HG03342 (cell line): ENCODE measurements at regions not wholly inside any gene's neighbourhood (a gene's known extent, or its start where the extent isn't known, plus 50 kb on each side); places are given as distances from the start of the nearest gene placed in this dataset.

Source experiments
- ATAC-seq: cut with Tn5 transposase; IDR thresholded peaks from one replicate; pipeline ENCODE4 v1.9.1; 2021; ENCODE audit warnings: mild to moderate bottlenecking, moderate library complexity; ENCODE audit not compliant: unreplicated experiment

DNA sequence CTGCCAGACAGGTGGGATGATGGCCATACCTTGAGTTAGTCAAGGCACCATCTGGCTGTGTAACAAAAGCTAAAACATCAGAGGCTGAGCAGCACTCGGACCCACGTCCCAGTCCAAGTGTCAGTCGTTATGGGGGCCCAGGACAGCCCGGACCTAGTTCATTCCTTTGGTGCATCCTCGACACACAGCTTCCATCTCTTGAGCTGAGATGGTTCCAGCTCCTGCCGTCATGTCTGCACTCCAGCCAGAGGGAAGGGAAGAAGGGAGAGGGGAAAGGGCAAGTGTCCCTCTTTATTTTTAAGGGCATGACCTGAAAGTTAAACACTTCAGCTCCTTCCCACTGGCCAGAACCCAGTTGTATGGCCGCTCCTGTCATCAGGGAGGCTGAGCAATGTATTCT lies 218.0 kb downstream of the SEC14L1 start:
- no peak for ATAC-seq

DNA sequence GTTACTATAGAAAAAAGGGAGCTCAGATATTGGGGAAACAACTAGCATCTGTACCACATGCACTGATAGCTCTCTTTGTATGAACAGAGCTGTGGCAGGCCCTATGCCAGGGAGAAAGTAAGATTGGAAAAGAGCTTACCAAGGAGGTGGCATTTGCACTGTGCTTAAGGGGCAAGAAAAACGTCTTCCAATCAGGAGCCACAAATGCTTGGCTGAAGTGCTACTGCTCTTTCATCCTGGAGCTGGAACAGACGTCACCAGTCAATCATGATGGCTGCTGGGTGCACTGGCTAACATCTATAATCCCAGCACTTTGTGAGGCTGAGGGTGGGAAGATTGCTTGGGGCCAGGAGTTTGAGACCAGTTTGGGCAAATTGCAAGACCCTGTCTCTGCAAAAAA lies 218.5 kb downstream of the SEC14L1 start:
- ATAC-seq, result no peak

DNA sequence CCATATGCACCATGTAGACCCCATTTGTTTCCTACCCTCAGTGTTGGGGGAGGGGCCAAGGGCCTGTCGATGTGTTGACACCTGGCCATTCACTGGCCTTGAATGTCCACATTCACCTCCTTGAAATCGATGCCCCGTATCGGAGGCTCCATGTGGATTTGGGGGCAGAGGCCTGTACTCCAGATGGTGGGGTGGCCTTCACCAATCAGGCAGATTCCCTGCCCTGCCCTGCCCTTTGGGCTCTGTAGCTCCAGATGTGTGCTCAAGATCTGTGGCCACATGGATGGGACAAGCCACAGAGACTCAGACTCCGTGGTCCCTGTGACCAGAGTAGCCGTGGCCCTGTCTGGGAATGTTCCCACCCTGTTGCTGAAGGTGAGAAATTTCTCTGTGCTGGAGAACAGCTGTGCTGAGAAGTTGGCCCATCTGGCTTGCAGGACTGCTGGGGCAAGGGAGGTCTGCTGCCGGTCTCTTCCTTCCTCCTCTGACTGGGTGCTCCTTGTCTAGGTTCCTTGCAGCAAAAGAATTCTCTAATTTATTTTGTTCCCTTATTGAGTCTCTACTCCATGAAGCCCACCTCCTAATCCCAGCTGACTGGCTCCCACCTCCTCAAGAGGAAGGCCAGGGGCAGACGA lies 221.3 kb downstream of the SEC14L1 start:
- no peak for ATAC-seq

DNA sequence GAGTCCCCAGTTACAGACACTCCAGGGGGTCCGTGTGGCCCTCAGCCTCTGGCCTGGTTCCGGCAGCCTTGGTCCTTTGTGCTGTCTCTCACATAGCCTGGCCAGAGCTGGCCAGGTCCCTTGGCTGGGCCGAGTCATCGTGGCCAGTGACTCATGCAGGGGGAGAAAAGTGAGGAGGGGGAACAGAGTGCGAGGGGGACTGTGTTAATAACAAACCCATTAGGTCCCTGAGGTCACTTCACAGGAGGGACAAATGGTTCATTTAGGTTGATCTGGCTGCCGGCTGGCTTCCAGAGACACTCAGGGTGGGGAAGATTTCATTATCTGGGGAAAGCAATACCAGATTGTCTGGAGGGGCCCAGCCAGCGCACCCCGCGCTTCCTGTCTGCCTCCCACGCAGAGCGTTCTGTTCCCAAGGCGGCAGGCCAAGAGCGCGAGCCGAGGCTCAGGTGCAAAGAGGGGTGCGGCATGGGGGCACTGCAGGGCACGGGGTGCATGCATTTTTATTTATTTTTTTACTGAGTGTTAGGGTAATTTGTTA lies 223.1 kb downstream of the SEC14L1 start:
- no peak for ATAC-seq

DNA sequence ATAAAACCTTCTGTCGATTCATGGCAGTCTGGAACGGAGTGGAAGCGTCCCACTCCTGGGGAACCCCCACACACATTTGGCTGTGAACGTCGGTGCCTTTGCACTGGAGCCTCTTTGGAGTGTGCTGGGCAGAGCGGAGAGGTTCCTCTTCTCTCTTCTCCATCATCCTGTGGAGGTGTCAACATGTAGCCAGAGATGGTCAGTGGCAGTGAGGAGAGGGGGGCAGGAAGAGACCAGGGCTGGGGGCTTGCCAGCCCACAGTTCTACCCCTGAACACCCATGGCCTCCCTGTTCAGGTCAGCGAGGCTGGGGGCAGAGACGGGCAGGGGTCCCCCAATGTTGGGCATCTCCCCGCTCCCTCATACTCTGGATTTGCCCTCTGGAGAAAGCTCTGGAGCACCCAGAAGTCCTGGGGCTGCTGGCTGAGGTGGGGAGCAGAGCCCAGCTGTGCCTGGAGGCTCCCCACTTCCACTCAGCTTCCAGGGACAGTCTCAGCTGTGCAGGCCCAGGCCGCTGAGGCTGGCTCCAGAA lies 223.7 kb downstream of the SEC14L1 start:
- no peak for ATAC-seq

DNA sequence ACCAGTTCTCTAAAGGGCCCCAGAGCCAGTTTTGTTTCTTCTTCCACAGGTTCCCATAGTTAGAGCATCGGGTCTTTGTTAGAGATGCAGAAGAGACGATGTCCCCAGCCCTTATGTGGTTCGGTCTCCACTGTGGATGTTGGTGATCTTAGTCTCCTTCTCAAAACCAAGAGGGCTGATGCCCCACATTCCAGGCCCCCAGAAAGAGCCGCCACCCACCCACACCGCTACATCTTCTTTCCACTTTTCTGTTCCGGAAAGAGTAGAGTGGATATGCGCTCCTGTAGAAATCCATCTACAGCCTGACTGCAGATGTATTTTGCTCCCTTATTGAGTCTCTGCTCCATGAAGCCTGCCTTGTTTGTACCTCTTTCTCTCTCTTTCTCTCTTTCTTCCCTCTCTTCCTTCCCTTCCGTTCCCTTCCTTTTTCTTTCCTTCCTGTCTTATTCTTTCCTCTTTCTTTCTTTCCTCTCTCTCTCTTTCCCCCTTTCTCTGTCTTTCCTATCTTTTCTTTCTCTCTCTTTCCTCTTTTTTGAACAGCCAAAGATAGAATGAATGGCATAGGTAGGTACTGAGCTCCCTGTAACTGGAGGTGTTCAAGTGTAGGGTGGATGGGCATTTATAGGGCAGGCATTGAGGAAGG lies 224.3 kb downstream of the SEC14L1 start:
- ATAC-seq, result no peak

DNA sequence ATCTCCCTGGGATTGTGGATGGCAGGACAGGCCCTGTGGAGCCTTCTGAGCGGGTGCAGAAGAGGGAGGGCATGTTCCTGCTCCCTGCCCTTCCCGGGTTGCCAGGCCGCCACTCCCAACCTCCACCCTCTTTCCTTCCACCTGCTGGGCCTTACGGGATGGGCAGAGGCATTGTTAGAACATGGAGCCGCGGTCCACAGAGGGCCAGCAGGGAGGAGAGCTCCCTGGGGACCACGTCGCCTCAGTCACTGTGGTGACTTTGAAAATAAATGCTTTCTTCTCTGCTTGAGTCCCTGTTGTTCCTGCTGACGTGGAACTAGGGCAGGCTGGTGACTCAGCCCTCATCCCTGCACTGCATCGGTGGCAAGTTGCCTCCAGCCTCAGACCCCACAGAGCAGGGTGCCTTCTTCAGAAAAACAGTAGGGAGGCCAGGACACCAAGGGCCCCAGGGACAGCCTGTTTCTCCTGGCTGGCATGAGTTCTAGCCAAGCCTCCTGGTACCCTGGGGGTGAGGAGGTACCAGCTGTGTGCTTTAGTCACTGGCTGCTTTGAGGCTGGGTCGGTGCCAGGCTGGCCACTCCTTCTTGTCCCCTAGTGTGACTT lies 224.9 kb downstream of the SEC14L1 start:
- ATAC-seq, result no peak

DNA sequence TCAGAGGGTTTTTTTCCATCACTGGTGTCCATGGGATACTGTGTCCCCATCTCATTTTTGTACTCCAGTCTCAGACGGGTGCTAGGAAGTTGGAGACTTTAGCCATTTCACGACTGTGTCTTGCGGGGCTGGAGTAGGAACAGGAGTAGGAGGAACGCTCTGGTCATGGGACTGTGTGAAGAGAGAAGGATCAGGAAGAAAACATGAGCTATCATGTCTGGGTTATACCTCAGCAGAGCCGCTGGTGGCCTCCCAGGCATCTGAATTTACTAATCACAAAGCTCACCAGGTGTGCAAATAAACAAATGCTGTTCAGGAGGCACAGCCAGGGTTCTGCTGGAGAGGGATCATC lies 225.4 kb downstream of the SEC14L1 start:
- ATAC-seq, result no peak

DNA sequence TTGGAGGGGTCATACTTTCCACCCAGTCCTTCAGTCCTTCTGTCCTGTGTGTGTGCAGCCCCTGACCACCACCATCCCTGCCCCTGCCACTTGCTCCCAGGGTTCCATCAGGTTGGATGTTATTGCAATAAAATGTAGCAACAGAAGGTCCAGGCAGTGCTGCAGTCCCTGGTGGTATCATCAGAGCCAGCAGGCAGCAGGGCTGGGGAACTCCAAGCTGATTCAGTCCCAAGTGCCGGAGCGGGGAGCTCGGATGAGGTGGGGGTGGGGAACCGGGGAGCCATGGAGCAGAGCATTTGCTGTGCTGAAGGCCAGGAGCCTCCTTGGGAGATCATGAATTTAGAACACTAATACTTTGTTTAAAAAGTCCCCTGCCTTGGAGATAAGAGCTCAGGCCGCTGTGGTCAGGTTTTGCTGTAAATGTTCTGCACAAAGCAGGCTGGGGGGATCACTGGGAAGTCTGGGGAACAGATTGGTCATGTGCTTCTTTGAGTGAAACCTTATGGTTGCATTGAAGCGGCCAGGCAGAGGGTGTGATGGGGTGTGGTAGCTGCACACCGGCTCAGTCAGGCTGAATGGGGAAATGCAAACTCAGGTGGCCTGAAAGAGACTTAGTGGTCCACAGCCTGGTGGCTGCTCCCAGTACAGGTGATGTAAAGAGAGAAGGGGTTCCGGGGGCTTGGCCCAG lies 225.9 kb downstream of the SEC14L1 start:
- no peak for ATAC-seq

DNA sequence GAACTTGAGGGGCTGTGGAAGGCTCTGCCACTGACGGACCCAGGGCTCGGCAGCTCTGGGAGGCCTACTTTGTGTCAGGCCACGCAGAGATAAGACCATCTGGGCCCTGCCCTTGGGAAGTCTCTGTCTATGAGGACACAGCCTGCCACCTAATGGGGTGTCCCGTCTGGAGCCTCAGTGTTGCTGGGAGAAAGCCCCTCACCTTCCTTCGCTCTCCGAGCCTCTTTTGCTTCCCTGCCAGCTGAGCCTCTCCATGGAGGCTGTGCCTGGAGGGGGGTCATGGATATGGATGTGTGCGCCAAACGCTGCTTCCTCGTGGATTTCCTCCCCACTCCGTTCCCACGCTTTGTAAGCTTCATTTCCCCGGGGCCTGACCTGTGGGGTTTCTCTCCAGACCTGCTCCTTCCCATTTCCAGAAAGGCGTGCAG lies 228.8 kb downstream of the SEC14L1 start:
- ATAC-seq, result no peak

DNA sequence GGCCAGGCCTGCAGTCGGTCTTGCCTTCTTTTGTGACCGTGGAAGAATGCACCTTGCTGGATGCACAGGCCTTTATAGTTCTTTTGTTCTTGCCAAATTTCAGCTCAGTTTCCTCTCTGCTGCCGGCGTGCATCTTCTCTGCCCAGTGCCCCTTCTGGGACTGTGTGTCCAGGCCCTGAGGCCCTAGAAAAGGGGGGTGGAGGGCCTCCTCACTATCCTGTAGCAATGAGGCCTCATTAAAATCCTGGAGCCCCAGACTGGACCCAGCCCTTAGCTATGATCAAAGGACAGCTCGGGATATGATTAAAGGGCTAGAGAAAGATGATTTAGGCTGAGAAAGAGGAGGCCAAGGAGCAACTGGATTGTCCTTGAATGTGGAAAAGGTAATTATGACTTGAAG lies 229.8 kb downstream of the SEC14L1 start:
- no peak for ATAC-seq

DNA sequence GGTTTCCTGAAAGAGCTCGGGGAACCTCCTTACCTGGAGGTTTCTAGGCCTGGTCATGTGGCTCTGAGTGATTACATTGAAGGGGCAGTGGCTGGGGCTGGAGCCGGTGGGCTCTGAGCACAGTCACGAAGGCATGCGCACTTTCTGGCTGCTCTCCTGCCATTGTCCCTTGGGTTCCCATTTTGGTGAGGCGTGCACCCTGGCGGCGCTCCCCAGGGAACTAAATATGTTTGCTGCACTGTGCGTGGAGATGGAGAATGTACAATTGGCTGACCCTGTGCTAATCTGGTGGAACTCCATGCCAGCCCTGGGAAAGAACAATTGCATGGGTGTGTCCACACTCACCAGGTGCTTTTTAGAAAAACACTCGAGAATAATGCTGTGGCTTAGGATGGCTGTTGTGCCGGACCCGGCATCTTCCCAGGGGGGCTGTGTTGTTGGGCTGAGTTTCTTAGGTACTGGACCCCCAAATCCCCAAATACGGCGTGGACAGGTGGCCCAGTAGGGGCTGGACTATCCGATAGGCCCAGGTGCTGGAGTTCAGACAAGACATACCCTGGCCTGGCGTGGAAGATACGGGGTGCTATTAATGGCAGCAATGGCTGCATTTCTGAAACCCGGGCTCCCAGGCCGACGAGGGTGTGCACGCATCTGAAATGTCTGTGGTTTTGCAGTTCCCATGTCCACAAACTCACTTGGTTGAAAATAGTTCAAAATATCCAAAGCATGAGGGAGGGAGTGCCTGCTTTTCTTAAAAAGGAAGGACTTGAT lies 230.5 kb downstream of the SEC14L1 start:
- ATAC-seq, result no peak

DNA sequence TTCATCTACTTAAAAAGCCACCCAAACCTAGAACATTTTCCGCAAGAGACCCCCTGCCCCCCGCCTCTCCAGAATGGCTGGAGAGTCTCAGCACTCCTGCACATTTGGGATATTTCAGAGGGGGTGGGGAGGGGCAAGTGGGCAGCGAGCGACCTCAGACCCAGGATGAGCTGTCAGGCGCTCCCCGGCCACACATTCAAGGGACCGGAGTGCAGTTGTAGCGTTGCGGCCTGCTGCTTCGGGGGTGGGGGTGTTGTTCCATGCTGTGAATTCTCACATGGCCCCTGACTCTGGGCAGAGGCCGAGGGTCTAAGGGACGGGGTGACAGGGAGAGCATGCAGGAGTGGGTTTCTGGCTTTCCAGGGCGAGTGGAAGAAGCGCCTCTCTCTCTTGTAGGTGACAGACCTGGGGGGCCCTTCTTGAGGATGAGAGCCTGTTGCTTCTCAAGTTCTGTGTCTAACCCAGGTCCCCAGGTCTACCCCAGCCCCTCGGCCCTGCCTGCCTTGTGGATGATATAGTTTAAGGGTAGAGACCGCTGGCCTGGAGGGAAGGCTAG lies 231.2 kb downstream of the SEC14L1 start:
- no peak for ATAC-seq

DNA sequence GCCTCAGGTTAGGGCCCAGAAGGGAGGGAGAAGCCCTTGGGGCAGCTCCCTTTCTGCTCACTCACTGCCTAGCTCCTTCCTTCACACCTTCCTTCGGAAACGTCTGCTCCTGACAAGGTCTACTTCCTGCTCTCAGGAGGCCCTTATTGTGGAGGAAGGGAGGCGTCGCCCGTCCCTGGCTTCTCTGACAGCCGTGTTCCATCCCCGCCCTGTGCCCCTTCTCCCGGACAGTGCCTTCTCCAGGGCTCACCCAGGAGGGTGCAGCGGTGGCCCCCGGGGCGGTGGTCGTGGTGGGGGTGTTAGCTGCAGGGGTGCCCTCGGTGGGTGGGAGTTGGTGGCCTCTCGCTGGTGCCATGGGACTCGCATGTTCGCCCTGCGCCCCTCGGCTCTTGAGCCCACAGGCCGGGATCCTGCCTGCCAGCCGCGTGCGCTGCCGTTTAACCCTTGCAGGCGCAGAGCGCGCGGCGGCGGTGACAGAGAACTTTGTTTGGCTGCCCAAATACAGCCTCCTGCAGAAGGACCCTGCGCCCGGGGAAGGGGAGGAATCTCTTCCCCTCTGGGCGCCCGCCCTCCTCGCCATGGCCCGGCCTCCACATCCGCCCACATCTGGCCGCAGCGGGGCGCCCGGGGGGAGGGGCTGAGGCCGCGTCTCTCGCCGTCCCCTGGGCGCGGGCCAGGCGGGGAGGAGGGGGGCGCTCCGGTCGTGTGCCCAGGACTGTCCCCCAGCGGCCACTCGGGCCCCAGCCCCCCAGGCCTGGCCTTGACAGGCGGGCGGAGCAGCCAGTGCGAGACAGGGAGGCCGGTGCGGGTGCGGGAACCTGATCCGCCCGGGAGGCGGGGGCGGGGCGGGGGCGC lies 231.9 kb downstream of the SEC14L1 start:
- ATAC-seq, result no peak

DNA sequence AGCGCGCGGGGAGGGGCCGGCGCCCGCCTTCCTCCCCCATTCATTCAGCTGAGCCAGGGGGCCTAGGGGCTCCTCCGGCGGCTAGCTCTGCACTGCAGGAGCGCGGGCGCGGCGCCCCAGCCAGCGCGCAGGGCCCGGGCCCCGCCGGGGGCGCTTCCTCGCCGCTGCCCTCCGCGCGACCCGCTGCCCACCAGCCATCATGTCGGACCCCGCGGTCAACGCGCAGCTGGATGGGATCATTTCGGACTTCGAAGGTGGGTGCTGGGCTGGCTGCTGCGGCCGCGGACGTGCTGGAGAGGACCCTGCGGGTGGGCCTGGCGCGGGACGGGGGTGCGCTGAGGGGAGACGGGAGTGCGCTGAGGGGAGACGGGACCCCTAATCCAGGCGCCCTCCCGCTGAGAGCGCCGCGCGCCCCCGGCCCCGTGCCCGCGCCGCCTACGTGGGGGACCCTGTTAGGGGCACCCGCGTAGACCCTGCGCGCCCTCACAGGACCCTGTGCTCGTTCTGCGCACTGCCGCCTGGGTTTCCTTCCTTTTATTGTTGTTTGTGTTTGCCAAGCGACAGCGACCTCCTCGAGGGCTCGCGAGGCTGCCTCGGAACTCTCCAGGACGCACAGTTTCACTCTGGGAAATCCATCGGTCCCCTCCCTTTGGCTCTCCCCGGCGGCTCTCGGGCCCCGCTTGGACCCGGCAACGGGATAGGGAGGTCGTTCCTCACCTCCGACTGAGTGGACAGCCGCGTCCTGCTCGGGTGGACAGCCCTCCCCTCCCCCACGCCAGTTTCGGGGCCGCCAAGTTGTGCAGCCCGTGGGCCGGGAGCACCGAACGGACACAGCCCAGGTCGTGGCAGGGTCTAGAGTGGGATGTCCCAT lies 232.8 kb downstream of the SEC14L1 start:
- ATAC-seq, result no peak

DNA sequence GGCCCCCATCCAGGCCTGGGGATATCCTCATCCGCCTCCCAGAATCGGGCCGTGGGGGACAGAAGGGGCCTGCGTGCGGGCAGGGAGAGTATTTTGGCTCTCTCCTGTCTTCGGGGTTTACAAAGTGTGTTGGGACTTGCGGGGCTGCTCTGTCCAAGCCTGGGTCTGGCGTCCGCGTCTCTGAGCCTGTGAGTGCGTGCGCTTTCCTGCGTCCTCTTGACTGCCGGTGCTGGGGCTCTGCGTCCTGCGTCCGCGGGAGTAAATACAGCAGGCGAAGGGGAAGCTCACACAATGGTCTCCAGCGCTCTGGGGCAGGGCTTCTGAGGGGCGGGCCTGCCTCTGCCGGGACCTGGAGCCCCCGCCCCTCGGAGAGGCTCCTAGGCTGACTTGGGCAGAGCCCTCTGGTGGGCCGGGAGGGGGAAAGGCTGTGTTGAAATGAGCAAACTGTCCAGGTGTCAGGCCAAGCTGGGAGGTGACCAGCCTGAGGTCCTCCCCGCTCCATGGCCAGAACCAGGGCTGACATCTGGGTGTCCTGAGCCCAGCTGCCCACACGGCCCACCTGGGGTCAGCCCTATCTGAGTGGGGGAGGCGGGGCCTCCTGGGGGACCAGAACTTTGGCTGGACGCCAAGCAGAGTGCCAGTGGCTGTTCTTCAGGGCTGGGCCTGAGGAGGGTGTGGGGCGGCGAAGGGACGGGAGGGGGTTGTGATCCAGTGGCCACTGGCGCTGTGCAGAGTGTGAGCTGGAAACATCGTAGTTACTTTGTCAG lies 233.6 kb downstream of the SEC14L1 start:
- ATAC-seq, result no peak

DNA sequence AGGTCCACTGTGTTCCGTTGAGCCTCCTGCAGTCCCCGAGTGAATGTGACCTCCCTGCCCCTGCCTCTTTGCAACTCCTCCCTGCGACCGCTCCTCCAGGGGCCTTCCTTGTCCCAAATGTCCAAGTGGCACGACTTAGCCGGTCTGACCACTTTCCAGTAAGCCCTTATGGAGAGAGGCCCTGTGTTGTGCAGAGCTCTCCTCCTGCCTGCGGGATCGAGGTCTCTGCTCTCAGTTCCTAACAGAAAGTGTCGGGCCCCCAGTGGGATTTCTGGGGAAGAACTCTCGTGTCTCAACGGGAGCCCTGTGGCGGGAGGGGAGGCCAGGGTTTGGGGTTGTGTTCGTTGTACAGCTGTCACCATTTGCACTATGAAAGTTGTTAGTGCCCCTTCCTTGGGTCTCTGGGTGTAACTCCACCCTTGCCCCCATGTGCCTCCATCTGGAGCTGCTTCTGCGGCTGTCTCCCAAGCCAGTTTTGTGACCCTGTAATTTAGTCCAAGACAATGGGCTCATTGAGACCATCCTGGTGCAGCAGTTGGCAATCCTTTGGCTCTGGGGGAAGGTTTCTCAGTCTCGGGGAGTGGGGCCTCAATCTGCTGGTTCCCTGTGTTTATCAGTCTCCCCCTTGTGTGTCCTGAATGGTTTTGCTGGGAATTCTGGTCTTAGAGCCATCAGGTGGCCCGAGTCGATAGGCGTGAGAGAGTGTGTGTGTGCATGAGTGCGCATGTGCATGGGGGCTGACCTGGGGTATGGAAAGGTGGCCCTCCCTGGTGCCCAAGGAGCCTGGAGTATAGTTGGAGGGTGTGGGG lies 234.5 kb downstream of the SEC14L1 start:
- no peak for ATAC-seq
